Uterus (tissue), 2 donors: ENCODE measurements at regions not wholly inside any gene's neighbourhood (a gene's known extent, or its start where the extent isn't known, plus 50 kb on each side); places are given as distances from the start of the nearest gene placed in this dataset.

Source experiments
- POLR2A ChIP-seq, 2 donors: fragments of 450-650 bp; IDR thresholded peaks; one replicate each; pipeline ENCODE4 v1.6.1; 2016; ENCODE audit warnings: antibody characterized with exemption in 2 of 2, mild to moderate bottlenecking in 1 of 2, moderate library complexity in 1 of 2
- TF ChIP-seq, protein P1 (sequence below), 4 experiments: fragments of 200-600 bp in 2 of 4; fragments of 450-650 bp in 2 of 4; sonication (generic) in 2 of 4; IDR thresholded peaks; one replicate each; pipeline ENCODE4 v1.5.1; 2016 to 2019; ENCODE audit warnings: antibody characterized with exemption in 4 of 4, mild to moderate bottlenecking in 2 of 4, moderate library complexity in 1 of 4

DNA sequence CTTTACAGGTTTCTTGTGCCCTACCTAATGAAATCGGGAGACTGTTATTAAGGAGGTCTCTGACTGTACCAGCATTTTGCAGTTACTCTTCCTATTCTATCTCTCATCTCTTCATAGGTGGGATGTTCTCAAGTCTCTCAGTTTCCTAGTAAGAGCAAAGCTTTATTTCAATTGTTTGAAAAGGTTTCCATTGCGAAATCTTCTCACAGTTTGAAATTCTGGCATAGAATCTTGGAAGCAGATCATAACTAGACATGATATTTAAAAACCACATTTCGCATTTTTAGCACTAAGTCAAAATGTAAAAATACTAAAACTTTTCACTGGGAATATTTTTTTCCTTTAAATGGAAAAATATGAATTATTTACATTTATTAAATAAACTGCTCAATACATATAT lies 1311.4 kb downstream of the ROBO2 start:
- no peak for TF ChIP-seq POLR2A (IDR thresholded peaks at IDR 0.05)
- TF ChIP-seq, protein P1, sequence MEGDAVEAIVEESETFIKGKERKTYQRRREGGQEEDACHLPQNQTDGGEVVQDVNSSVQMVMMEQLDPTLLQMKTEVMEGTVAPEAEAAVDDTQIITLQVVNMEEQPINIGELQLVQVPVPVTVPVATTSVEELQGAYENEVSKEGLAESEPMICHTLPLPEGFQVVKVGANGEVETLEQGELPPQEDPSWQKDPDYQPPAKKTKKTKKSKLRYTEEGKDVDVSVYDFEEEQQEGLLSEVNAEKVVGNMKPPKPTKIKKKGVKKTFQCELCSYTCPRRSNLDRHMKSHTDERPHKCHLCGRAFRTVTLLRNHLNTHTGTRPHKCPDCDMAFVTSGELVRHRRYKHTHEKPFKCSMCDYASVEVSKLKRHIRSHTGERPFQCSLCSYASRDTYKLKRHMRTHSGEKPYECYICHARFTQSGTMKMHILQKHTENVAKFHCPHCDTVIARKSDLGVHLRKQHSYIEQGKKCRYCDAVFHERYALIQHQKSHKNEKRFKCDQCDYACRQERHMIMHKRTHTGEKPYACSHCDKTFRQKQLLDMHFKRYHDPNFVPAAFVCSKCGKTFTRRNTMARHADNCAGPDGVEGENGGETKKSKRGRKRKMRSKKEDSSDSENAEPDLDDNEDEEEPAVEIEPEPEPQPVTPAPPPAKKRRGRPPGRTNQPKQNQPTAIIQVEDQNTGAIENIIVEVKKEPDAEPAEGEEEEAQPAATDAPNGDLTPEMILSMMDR (IDR thresholded peaks at IDR 0.05): no peak
